Amniotic stem cell (primary cell): ENCODE measurements at regions not wholly inside any gene's neighbourhood (a gene's known extent, or its start where the extent isn't known, plus 50 kb on each side); places are given as distances from the start of the nearest gene placed in this dataset.

Experiments
- DNase-seq: peaks from one replicate; lab custom pipeline; 2025; lab: John Stamatoyannopoulos, UW

DNA sequence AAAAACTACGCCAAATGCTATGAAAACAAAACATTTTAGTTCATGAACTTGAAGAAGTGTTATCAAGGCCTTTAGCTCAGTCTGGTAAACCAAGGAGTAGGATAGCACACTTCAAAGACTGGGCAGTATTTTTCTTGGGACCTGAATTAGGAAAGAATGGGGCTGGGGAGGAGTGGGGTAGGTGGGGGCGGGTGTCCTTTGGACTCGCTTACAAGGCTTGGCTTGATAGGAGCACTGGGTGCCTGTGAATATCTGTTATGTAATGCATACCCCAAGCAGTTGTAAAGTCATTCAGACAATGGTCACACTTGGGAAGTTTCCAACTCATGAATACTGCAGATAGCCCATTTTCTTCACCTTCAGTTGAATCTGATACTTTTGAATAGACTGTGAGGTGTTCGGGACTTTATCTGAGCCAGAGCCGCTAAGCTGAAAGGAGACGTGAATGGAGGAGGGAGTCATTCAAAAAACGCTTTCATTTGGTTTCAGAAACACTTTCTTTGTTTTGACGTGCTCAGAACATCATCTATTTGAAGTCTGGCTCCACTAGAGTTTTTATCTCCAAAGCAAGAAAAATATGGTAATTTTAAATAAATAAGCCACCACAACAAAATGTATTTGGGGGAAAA, 70.1 kb upstream of the FAM204A start:
- DNase-seq: no peak

DNA sequence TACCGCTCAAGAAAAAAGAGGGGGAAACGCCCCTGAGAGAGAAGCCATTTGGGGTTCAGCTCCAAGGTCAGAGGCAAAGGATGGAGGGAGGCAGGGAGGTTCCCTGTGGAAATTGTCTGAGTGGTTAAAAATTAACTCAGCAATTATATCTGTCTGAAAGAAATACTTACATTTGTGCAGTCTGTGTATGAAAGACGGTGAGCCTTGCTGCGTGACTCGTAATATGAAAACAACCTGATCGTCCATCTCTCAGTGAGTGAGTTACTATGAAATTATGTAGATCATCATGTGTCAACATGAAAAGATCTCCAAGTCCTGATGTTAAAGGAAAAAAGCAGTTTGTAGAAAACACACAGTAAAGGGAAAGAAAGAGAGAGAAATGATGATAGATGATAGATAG, 67.2 kb upstream of the FAM204A start:
- DNase-seq: no peak

DNA sequence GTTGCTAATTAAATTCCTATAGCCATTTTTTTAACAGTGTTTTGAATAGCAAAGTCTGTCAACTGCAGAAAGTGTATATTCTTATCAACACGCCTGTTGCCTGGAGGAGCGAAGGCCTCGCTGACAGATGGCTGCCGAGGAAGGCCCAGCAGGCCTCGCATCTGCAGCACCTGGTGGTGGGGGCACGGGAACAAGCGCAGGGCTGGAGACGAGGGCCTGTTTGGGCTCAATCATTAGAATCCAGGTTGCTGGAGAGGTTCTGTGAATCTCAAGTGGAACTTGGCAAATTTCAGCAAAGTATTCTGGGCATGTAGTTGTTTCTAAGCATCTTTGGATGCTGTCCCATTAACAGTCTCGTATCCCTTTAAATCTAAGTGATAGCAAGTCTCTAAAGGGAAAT, 66.1 kb upstream of the FAM204A start:
- no peak for DNase-seq

DNA sequence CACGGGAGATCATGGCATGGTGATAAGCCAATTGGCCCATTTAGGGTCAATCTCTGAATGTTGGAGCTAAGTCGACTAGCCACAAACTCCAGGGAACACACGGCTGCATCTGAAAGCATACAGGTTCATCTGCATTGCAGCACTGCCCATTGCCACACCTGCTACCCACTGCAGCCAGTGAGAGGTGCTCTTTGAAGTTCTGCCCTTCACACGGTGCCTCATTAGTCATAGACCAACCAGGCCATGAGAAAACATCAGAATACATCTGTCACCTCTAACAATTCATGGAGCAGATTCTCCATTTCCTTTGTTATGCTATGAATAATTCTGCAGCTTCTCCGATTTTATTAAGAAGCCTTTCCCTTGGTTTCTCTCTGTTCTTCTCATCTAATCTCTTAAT, 65.7 kb upstream of the FAM204A start:
- no peak for DNase-seq

DNA sequence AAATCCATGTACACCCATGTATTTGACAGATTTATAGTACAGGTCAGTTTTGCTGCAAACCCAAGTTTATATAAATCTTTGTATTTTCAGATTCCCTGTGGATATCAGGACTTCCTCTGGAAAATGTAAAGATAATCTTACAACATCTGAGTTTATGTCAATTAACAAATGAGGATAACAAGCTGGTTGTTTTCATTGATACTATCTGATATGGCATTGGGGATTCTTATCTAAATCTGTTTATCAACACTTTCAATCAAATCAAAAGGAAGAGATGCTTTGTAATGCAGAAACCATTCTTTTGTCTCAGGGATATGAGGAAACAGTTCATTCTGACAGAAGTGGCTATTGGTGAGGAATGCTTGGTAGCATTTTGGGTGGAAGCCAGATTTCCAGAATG, 64.9 kb upstream of the FAM204A start:
- DNase-seq: no peak

DNA sequence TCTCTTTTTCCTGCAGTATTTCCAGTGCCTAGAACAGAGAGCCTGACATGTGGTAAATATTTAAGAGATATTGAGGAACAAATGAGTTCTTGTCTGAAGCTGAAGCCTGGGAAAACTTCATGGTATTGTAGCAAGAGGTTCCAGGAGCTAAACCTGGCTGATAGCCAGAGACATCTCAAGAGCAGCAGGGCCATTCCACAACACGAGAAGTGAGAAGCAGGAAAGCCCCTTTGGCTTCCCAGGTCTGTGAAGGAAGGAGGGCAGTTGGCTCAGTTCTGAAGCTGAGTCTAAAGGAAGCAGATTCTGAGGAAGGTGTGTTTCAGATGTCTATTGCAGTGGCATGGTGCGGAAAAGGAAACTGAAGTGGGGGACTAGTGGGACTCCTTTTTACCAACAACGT, 63.8 kb upstream of the FAM204A start:
- DNase-seq: no peak

DNA sequence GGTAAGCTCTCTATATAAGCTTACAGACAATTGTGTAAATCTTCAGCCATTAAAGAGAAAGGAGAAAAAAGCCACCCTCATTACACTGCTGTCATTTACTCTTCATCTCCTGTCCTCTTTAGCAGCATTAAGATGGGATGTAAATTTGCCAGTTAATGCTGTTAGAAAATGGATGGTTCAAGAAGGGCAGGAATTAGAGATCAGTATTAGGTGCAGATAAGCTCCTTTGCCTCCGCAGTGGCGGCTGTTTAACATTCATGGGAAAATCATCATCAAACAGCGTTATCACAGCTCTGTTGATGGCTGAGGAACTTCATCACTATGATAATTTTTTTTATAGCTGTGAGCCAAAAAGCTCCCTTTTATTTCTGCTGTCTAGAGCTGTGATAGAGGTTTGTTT, 61.8 kb upstream of the FAM204A start:
- no peak for DNase-seq

DNA sequence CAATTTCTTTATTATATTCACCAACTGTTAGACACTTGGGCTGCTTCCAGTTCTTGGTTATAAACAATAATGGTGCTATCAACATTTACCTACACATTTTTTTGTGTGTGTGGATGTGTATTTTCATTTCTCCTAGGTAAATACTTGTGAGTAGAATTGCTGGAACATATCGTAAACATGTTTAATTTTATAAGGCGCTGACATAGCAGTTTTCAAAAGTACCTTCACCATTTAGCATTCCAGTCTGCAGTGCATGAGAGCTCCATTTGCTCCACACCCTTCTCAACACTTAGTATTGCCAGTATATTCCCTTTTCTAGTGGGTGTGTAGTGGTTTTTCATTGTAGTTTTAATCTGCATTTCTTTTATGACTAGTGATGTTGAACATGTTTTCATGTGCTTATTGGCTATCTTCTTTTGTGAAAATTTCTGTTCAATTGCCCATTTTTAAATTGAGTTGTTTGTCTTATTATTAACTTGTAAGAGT, 59.6 kb upstream of the FAM204A start:
- DNase-seq: no peak

DNA sequence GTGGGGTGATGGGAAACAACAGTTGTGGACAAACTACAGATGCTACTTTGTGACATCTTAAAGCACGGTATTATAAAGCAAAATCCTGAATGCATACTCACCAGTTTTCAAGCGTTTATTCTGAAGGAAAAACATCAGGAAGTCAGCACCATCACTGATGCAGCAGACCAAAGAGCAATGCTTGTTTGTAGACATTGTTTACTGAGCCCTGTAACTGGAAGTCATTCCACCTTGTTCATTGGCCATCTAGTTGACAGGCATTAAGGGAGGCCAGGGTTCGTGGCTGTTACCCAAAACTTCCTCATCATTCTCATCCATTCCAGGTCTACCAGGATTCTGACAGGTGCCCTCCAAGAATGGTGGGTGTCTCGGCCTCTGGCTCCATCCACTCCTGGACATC, 55.3 kb upstream of the FAM204A start:
- no peak for DNase-seq

DNA sequence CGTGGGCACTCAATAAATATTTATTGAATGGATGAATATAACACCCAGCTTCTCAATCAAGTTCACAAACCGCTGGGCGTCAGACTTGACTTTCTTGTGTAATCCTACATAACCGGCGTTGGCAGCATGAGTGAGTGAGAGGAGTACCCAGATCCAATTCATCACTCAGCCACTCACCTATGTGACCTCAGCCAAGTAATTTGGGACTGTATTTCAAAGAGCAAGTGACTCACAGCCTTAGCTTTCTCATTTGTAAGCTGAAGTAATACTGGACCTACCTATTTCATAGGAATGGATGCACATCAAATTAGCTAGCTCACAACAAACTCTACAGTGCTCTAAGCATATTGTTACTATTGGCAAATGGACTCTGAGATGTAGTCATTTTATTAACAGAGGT, 53.8 kb upstream of the FAM204A start:
- DNase-seq: no peak

DNA sequence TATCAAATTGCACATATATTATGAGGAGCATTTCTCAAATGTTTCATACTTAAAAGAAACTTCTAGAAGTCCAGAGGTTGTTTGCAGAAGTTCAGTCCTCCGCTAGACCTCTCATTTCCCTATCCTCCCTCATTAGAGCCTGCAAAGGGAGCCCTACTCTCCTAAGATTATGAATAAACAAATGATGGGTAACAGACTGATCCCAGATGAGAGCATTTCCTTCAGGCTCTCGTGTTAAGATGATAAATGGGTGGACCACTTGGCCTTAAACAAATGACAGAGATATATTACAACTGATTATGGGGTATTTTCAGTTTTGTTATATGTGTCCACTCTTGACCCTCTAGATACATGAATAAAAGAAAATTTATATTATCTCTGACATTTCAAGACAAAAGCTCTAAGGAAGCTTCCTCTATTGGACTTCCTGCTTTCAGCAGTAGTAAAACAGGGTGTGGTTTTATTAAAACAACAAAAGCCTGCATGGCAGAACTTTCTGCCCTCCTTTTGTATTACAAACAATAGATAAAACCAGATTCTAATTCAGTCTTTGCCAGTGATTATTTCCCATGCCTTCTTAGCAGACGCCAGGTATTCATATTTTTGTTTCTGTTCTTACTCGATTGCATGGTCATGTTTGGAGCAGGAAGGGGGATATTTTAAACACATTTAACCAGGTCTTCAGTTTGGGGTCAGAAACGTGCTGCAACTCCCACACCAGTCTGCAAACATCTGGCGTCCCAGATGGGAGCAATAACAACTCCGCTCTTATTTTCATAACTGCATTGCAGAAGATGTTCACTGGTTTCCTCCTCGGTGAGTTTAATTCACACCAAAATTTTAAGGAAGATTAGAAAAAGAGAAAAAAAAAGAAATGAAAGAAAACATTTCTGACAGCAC, 52.4 kb upstream of the FAM204A start:
- DNase-seq: no peak

DNA sequence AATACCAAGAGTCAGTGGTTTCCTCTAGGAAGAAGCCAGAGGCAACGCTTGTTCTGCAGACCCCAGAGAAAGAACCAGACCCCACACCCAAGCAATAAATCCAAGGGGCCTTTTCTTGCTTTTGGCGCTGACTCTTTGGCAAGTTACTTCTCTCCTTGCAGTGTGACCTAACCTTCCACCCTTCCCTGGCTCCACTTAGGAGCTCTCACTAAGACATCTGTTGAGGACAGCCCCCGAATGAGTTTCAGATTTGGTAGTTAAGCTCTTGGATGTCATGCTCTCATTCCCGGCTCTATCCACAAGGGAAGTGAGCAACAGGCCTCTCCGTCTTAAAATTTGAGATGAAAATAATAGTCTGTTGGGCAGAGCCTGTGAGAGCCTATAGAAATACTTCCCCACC, 50.6 kb upstream of the FAM204A start:
- no peak for DNase-seq
